A549 (cell line): ENCODE measurements at regions not wholly inside any gene's neighbourhood (a gene's known extent, or its start where the extent isn't known, plus 50 kb on each side); places are given as distances from the start of the nearest gene placed in this dataset.

ENCODE experiments used
- ATAC-seq, 2 experiments: fragments of 200-7000 bp in 1 of 2; fragments of >200 bp in 1 of 2; cut with Nextera tagmentation in 1 of 2; cut with Tn5 transposase in 1 of 2; 3 replicates each; pipeline versions ENCODE4 v1.8.0 to v1.9.1; 2018 to 2020; ENCODE audit warnings: mild to moderate bottlenecking in 1 of 2, moderate library complexity in 1 of 2
- CTCF ChIA-PET: fragments of 300-600 bp; sonication (Branson Sonifier 250); formaldehyde crosslinking; extraction: SDS; loops from one replicate; lab custom pipeline; 2021; ENCODE audit warnings: antibody characterized with exemption, inconsistent platforms; lab: Yijun Ruan, JAX
- POLR2A ChIA-PET: fragments of 350-600 bp; formaldehyde crosslinking; extraction: SDS; loops from one replicate; lab custom pipeline; 2021; ENCODE audit warnings: antibody characterized with exemption, inconsistent platforms; lab: Yijun Ruan, JAX
- DNase-seq, 2 experiments: peaks; one replicate each; pipeline versions ENCODE4 v3.0.0 to v3.0.0-alpha.2; 2011 to 2016; ENCODE audit warnings: low read depth in 1 of 2, low spot score in 1 of 2
- FAIRE-seq: peaks from 2 replicates; lab custom pipeline; 2011; peaks lifted over from hg19 to GRCh38; lab: Jason Lieb, UNC
- H3K27ac ChIP-seq, 2 experiments: fragments of >200 bp; sonication (Bioruptor Twin); formaldehyde crosslinking; 3 replicates each; pipeline ENCODE4 v1.5.1; 2016 to 2017
- H3K4me1 ChIP-seq: fragments of >200 bp; sonication (Bioruptor Twin); formaldehyde crosslinking; 3 replicates; pipeline ENCODE4 v1.6.1; 2016
- H3K4me2 ChIP-seq: fragments of >200 bp; sonication (Bioruptor Twin); formaldehyde crosslinking; 3 replicates; pipeline ENCODE4 v1.6.1; 2016
- H3K4me3 ChIP-seq: fragments of >200 bp; sonication (Bioruptor Twin); formaldehyde crosslinking; 3 replicates; pipeline ENCODE4 v1.5.1; 2016
- H3K9me3 ChIP-seq: fragments of >200 bp; sonication (Bioruptor Twin); formaldehyde crosslinking; 3 replicates; pipeline ENCODE4 v1.6.1; 2016
- CEBPB ChIP-seq, 2 experiments: fragments of >200 bp in 1 of 2; sonication (Bioruptor Twin) in 1 of 2; formaldehyde crosslinking in 1 of 2; IDR thresholded peaks; 2 replicates each; pipeline ENCODE4 v1.6.1; 2012 to 2016
- CHD4 ChIP-seq: fragments of 200-600 bp; sonication (generic); IDR thresholded peaks from 2 replicates; pipeline ENCODE4 v1.6.1; 2016; ENCODE audit warnings: antibody characterized with exemption, mild to moderate bottlenecking, borderline replicate concordance
- EHMT2 ChIP-seq: fragments of 200-600 bp; sonication (generic); IDR thresholded peaks from 2 replicates; pipeline ENCODE4 v1.6.1; 2016; ENCODE audit warnings: antibody characterized with exemption, low read depth, mild to moderate bottlenecking, moderate library complexity
- HEYL ChIP-seq: fragments of 250-450 bp; sonication (Bioruptor Pico); IDR thresholded peaks from 2 replicates; pipeline ENCODE4 v1.8.0; 2021; ENCODE audit warnings: mild to moderate bottlenecking, moderate library complexity
- JUN ChIP-seq, 2 experiments: fragments of >200 bp; sonication (Bioruptor Twin); formaldehyde crosslinking; IDR thresholded peaks; 2 replicates in 1 of 2; 3 replicates in 1 of 2; pipeline ENCODE4 v1.6.1; 2016 to 2017
- JUNB ChIP-seq: fragments of >200 bp; sonication (Bioruptor Twin); formaldehyde crosslinking; IDR thresholded peaks from 2 replicates; pipeline ENCODE4 v1.6.1; 2016
- KDM5A ChIP-seq: fragments of 200-600 bp; sonication (generic); IDR thresholded peaks from 2 replicates; pipeline ENCODE4 v1.6.1; 2016; ENCODE audit warnings: antibody characterized with exemption, mild to moderate bottlenecking
- MAZ ChIP-seq: fragments of 150-350 bp; IDR thresholded peaks from 2 replicates; pipeline ENCODE4 v1.6.1; 2014; ENCODE audit warnings: antibody characterized with exemption, low read depth, low read length, borderline replicate concordance
- MYC ChIP-seq: IDR thresholded peaks from 2 replicates; pipeline ENCODE4 v1.6.1; 2012; ENCODE audit warnings: mild to moderate bottlenecking, inconsistent platforms, low read length, improper control_type of control experiment, borderline replicate concordance
- NPAS2 ChIP-seq: fragments of 250-450 bp; sonication (Bioruptor Pico); IDR thresholded peaks from 2 replicates; pipeline ENCODE4 v1.8.0; 2022; ENCODE audit warnings: mild to moderate bottlenecking, moderate library complexity, borderline replicate concordance
- PHF8 ChIP-seq: fragments of 200-600 bp; sonication (generic); IDR thresholded peaks from 2 replicates; pipeline ENCODE4 v1.6.1; 2016; ENCODE audit warnings: low read depth, mild to moderate bottlenecking, antibody characterized with exemption, moderate library complexity, borderline replicate concordance
- POLR2A ChIP-seq: IDR thresholded peaks from 2 replicates; pipeline ENCODE4 v1.6.1; 2012; ENCODE audit warnings: mild to moderate bottlenecking, low read length
- POLR2AphosphoS2 ChIP-seq: conservative IDR thresholded peaks from 2 replicates; pipeline ENCODE4 v1.6.1; 2012; ENCODE audit warnings: low read length, improper control_type of control experiment, inconsistent platforms
- RNF2 ChIP-seq: fragments of 200-600 bp; sonication (generic); IDR thresholded peaks from 2 replicates; pipeline ENCODE4 v1.6.1; 2016; ENCODE audit warnings: low read depth, mild to moderate bottlenecking, antibody characterized with exemption, moderate library complexity, borderline replicate concordance
- SREBF2 ChIP-seq: fragments of 450-650 bp; IDR thresholded peaks from 2 replicates; pipeline ENCODE4 v1.6.1; 2014; ENCODE audit warnings: mild to moderate bottlenecking, moderate library complexity
- TP53 ChIP-seq: fragments of 250-450 bp; sonication (Bioruptor Pico); IDR thresholded peaks from 2 replicates; pipeline ENCODE4 v1.5.0; 2021; ENCODE audit warnings: mild to moderate bottlenecking, moderate library complexity
- ZNF302 ChIP-seq: fragments of 250-450 bp; sonication (Bioruptor Pico); IDR thresholded peaks from 2 replicates; pipeline ENCODE4 v1.9.0; 2021; ENCODE audit warnings: inconsistent platforms, mild to moderate bottlenecking, moderate library complexity
- WGBS: methylation state at CpG from one replicate; pipeline ENCODE4 v1.1.6; 2017; ENCODE audit errors: missing lambda C conversion rate; 5-methylcytosine and 5-hydroxymethylcytosine counted together
- TF ChIP-seq, protein P1 (sequence below): fragments of 450-650 bp; IDR thresholded peaks from 2 replicates; pipeline ENCODE4 v1.6.1; 2014; ENCODE audit warnings: antibody characterized with exemption
- TF ChIP-seq, protein P2 (sequence below): IDR thresholded peaks from 2 replicates; pipeline ENCODE4 v1.6.1; 2012
- TF ChIP-seq, protein P3 (sequence below): fragments of >200 bp; sonication (Bioruptor Twin); formaldehyde crosslinking; IDR thresholded peaks from 3 replicates; pipeline ENCODE4 v1.5.1; 2016
- TF ChIP-seq, protein P4 (sequence below): fragments of 150-350 bp; IDR thresholded peaks from 2 replicates; pipeline ENCODE4 v1.6.1; 2014; ENCODE audit warnings: low read depth, mild to moderate bottlenecking, low read length

DNA sequence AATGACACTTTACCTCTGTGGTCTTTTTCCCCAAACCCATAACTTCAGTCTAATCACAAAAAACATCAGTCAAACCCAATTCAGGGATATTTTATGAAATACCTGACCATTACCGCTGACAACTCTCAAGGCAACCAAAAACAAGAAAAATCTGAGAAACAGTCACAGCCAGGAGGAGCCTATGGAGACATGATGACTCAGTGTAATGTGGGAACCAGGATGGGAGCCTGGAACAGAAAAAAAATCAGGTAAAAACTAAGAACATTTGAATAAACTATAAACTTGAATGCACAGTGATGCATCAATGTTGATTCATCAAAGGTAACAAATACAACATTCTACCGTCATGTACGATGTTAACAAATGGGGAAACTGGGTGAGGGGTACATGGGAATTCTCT, 84.1 kb upstream of the TSHZ2 start:
- TF ChIP-seq, protein P1, sequence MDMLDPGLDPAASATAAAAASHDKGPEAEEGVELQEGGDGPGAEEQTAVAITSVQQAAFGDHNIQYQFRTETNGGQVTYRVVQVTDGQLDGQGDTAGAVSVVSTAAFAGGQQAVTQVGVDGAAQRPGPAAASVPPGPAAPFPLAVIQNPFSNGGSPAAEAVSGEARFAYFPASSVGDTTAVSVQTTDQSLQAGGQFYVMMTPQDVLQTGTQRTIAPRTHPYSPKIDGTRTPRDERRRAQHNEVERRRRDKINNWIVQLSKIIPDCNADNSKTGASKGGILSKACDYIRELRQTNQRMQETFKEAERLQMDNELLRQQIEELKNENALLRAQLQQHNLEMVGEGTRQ = no peak
- TF ChIP-seq, protein P2, sequence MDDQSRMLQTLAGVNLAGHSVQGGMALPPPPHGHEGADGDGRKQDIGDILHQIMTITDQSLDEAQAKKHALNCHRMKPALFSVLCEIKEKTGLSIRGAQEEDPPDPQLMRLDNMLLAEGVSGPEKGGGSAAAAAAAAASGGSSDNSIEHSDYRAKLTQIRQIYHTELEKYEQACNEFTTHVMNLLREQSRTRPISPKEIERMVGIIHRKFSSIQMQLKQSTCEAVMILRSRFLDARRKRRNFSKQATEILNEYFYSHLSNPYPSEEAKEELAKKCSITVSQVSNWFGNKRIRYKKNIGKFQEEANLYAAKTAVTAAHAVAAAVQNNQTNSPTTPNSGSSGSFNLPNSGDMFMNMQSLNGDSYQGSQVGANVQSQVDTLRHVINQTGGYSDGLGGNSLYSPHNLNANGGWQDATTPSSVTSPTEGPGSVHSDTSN = no peak
- no peak for TF ChIP-seq NPAS2
- TF ChIP-seq, protein P3, sequence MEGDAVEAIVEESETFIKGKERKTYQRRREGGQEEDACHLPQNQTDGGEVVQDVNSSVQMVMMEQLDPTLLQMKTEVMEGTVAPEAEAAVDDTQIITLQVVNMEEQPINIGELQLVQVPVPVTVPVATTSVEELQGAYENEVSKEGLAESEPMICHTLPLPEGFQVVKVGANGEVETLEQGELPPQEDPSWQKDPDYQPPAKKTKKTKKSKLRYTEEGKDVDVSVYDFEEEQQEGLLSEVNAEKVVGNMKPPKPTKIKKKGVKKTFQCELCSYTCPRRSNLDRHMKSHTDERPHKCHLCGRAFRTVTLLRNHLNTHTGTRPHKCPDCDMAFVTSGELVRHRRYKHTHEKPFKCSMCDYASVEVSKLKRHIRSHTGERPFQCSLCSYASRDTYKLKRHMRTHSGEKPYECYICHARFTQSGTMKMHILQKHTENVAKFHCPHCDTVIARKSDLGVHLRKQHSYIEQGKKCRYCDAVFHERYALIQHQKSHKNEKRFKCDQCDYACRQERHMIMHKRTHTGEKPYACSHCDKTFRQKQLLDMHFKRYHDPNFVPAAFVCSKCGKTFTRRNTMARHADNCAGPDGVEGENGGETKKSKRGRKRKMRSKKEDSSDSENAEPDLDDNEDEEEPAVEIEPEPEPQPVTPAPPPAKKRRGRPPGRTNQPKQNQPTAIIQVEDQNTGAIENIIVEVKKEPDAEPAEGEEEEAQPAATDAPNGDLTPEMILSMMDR = no peak
- no peak for TF ChIP-seq SREBF2
- ChIA-PET CTCF (no interaction called here), POLR2A (no interaction called here)
- Histone ChIP-seq H3K4me3 (no peak overlapping the region), H3K4me1 (no peaks in the 10 kb centered on the region), H3K27ac (no peak overlapping the region), H3K4me2 (no peak overlapping the region), H3K9me3 (no peaks in the 10 kb centered on the region)
- ATAC-seq (no peak), DNase-seq (no peak), FAIRE-seq (no peak)
- WGBS = 8% methylated on average over 3 of the region's 3 CpGs

DNA sequence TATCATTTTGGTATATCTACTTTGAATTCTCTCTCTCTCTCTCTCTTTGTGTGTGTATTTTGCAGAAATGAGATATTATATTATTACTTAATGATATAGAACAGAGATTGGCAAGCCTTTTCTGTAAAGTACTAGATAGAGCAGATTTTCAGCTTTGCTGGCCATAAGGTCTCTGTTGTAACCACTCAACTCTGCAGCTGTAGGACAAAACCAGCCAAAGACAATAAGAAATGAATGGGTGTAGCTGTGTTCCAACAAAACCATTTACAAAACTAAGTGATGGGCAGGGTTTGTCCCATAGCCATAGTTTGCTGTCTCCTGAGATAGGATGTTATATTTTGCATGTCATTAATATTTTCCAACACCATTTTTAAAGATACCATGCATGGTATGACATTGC, 91.2 kb upstream of the TSHZ2 start:
- no peak for DNase-seq
- Histone ChIP-seq H3K27ac (no peak overlapping the region), H3K4me1 (no peaks in the 10 kb centered on the region), H3K9me3 (no peaks in the 10 kb centered on the region), H3K4me3 (no peak overlapping the region), H3K4me2 (no peak overlapping the region)
- TF ChIP-seq SREBF2 (no peak), KDM5A (no peak), EHMT2 (no peak), CHD4 (no peak), PHF8 (no peak), POLR2AphosphoS2 (no peak), JUN (IDR thresholded peaks at IDR 0.05) (no peak)
- CTCF ChIA-PET = no interaction called here
- no peak for ATAC-seq
- POLR2A ChIA-PET = no interaction called here
- FAIRE-seq = no peak

DNA sequence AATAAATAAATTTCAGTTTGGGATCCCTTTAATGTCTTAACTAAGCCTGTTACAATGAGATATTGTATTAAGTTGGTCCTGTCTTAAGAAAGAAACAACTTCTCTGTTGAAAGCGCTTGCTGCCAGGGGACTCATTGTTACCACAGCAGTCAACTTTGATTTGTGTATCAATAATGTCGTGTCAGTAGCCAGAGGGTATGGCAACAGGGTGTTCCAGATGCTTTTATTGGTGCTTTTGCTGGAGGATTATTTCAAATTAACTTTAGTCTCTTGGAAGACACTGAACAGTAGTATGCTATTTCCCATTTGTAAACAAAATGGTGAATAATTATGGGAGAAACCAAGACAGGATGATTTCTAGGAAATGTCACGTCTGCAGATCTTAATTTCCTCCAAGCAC, 91.9 kb upstream of the TSHZ2 start:
- Histone ChIP-seq H3K9me3 (no peaks in the 10 kb centered on the region), H3K4me1 (no peaks in the 10 kb centered on the region), H3K4me3 (no peak overlapping the region), H3K4me2 (no peak overlapping the region), H3K27ac (no peak overlapping the region)
- ChIA-PET POLR2A (no interaction called here), CTCF (no interaction called here)
- TF ChIP-seq EHMT2 = no peak
- TF ChIP-seq TP53 (CRISPR knock-in tag) = no peak
- no peak for TF ChIP-seq CEBPB (IDR thresholded peaks at IDR 0.05)
- no peak for TF ChIP-seq HEYL (CRISPR knock-in tag)
- TF ChIP-seq JUNB = no peak
- no peak for TF ChIP-seq PHF8
- no peak for TF ChIP-seq SREBF2
- TF ChIP-seq MAZ = no peak
- WGBS = 0% methylated on average over 3 of the region's 3 CpGs
- ATAC-seq (no peak), FAIRE-seq (no peak), DNase-seq (no peak)

DNA sequence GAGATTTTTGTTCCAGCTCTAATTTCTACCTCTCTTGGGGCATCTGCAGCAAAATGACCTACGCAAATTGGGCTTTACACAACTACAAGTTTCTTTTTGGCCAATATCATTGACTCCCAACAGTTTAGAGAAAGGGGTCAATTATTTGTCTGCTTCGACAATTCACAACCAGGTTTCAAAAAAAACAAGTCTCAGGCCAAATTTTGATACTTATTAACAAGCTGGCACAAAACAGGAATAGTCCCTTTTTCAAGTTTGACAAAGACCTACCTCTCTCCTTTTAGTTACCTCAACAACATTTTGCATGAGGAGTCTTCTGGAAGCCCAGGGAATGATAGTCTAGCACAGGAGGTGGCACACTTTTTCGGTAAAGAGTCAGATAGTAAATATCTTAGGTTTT, 97.9 kb upstream of the TSHZ2 start:
- Histone ChIP-seq H3K4me1 (no peaks in the 10 kb centered on the region), H3K4me3 (no peak overlapping the region), H3K27ac (no peak overlapping the region), H3K9me3 (no peaks in the 10 kb centered on the region), H3K4me2 (no peak overlapping the region)
- CTCF ChIA-PET = no interaction called here
- ATAC-seq = no peak
- 4% methylated on average over 3 of the region's 3 CpGs for WGBS
- POLR2A ChIA-PET = no interaction called here
- no peak for FAIRE-seq
- no peak for DNase-seq
- TF ChIP-seq NPAS2 = no peak
- no peak for TF ChIP-seq POLR2A
- TF ChIP-seq, protein P2 = no peak
- no peak for TF ChIP-seq RNF2
- no peak for TF ChIP-seq MYC
- TF ChIP-seq, protein P4, sequence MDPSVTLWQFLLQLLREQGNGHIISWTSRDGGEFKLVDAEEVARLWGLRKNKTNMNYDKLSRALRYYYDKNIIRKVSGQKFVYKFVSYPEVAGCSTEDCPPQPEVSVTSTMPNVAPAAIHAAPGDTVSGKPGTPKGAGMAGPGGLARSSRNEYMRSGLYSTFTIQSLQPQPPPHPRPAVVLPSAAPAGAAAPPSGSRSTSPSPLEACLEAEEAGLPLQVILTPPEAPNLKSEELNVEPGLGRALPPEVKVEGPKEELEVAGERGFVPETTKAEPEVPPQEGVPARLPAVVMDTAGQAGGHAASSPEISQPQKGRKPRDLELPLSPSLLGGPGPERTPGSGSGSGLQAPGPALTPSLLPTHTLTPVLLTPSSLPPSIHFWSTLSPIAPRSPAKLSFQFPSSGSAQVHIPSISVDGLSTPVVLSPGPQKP = no peak
- TF ChIP-seq, protein P3 = no peak
- no peak for TF ChIP-seq SREBF2
- TF ChIP-seq ZNF302 (CRISPR knock-in tag) = no peak
